NCI-H524 (cell line): ENCODE measurements at regions not wholly inside any gene's neighbourhood (a gene's known extent, or its start where the extent isn't known, plus 50 kb on each side); places are given as distances from the start of the nearest gene placed in this dataset.

ENCODE experiments used
- DNase-seq, 2 experiments: peaks; one replicate each; lab custom pipeline; 2025; lab: John Stamatoyannopoulos, UW

DNA sequence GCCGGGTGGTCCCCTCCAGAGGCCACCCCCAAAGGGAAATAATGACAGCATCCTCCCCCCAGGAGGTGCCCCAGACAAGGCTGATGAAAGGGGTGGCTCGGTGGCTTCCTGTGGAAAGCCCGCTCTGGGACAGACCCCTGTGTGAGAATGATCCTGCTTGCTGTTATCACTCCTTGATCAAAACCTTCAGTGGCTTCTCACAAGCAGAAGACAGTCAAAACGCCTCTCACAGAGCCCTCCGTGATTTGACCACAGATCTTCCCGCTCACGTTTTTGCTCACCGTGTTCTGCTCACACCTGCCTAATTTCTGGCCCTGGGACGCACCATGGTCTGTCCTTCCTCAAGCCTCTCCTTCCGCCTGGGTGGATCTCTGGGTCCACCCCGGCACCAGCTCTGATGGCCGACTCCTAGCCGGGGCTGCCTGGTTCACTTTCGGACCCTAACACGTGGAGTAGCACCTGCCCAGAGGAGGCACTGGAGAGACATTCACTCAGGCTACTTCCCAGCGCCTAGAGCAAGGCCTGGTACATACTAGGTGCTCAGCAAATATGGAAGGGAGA is 210.4 kb downstream of the ANKRD60 start:
- DNase-seq, result no peak

DNA sequence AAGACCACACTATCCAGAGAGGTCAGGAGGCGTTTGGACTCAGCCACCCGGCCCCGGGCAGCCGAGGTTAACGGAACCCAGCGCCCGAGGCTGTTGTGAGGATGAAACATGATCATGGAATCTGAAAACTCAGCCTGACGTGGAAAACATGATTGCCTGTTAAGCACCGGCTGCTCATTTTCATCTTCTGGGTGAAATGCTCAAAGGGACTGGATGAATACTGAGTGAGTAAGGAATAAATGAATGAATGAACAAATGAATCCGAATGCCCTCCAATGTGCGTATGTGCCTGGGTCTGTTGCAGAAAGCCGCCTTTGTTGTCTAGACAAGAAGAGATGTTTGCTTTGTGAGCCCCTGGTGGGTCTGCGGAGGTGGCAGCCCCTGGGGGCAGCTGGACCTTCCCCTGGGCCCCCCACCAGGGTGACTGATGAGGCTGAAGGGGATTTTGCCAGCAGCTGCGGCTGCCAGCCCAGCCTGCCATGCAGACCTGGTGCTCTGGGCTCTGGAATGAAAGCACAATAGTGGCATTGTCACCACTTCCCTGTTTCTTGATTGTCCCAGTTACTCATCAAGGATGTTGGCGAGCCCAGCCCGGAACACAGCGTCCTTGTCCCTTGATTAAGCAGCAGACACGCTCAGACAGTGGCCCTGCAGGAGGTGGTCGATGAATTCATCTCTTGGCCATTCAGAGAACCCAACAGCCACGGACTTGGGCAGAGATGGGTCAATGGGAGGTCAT is 211.1 kb downstream of the ANKRD60 start:
- DNase-seq, result no peak

DNA sequence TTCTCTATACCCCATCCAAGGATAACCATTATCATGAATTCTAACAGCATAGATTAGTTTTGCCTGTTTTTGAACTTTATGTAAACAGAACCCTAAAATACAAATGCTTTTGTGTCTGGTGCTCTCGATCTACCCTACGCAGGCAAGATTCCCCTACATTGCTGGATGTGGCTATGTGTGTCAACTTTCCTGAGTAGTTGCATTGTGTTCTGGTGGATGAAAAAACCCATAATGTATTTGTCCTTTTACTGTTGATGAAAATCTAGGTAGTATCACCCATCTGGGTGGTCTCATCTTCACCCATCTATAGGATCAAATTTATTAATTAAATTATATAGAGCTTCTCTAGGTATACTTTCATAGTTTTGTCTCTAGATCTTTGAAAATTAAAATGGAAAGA is 211.7 kb downstream of the ANKRD60 start:
- no peak for DNase-seq

DNA sequence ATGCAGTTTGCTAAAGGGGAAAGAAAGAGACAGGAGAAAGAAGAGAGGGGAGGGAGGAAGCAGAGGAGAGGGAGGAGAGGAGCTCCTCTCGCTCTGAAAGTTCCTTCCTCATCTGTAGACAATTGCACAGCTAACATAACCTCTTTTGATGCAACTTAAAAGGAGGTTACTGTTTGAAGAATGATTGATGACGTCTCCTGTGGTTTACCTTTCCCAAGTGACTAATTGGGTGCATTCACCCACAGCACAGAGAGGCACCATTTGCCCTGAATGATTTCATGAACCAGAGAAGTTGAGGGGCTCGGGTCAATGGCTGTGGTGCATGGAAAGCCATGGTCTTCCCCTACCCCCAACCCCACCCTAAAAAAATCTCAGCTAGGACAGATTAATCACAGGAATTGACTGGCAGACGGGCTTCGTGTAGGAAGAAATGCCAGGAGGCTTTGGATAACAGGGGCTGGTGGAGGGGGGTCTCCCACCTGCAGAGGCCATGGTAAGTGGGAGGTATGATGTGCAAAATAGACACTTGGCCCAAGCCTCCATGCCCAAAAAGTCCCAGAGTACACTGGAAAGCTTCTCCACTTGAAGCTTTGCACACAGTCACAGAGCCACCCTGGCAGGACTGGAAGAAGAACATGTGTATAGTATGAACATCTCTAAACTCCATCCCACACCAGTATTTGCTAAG is 213.7 kb downstream of the ANKRD60 start:
- DNase-seq, result no peak

DNA sequence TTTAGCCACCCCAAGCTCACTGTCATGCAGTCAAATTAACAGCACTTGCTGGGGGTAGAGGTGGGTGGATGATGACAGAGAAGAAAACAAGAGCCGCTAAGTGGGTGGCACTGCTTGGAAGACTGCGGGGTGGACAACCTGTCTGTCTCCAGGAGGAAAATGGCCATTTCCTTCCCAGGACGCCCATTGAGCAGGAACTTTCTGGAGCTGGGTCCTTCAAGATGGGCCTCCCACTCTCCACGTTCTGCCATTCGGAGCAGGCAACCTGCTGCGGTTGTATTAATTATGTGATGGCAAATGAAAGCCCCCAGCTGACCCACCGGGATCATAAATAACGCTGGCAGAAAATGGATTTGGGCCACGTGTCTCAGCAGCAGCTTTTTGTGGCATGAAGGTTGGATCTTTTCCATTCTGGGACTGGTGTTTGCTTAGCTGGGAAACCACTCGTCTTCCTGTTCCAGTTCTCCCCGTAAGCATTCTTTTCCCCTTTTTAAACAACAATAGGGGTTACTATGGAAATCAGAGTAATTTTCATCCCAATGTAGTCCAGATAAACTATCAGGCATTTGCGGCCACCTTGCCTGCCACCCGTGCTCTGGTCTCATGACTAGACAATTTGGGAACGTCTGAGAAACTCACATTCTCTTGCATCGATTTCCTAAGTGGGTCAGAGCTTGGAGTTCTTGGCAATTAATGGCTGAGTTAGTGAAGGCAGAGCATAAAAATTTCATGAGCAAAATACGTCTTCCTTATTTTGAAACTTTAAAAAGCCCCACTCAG is 215.5 kb downstream of the ANKRD60 start:
- no peak for DNase-seq

DNA sequence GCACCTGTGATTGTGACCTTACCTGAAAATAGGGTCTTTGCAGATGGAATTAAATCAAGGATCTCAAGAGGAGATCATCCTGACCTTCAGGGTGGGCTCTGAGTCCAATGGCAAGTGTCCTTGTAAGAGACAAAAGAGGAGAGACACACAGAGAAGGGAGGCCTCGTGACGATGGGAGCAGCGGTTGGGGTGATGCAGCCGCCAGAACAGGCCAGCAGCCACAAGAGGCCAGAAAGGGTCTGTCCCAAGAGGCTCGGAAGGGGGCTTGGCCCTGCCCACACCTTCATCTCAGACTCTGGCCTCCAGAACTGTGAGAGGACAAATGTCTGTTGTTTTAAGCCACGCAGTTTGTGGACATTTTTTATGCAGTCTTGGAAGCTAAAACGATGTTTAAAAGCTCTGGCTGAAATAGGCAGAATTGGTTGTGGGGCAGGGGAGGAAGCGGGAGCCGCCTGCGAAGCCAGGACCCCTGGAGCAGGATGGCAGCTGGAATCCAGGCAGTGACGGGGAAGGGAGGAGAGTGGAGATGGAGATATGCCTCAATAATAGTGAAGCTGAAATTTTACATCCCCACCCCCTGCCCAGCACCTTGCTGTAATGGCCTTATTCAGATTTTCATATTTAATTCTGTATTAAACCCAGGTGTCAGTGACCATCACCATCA is 216.4 kb downstream of the ANKRD60 start:
- DNase-seq, result no peak

DNA sequence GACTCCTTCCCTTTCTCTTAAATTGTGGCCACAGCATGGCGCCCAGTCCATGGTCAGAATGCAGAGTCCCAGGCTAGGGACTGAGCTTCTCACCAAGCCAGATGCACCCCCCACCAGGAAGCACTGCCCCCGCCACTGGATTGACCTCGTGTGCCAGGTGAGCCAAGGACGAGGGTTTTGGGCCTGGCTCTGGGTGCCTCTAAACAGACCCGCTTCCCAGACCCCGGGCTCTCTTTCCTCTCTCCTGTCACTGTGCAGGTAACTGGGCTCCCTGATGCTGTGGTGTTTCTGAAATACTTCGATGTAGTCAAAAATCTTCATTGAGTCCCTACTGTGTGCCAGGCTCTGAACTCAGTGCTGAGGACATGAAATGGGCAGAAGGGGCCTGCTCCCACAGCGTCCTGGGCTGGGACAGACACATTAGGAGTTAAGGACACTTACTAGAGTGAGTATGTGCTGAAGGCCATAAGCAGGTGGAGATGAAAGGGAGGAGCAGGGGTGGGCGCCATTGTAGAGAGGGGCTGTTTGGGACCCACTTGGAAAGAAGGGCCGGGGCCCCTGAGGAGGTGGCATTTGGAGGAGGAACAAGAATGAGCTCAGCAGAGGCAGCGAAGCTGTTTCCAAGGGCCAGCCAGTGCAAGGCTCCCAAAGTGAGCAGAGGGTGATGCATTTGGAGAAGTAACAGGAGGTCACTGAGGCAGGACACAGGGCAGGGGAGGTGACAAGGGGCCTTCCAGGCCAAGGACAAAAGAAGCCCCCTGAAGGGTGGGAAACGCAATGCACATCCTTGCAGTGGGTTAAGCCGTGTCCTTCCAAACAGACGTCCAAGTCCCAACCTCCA is 217.1 kb downstream of the ANKRD60 start:
- DNase-seq, result no peak

DNA sequence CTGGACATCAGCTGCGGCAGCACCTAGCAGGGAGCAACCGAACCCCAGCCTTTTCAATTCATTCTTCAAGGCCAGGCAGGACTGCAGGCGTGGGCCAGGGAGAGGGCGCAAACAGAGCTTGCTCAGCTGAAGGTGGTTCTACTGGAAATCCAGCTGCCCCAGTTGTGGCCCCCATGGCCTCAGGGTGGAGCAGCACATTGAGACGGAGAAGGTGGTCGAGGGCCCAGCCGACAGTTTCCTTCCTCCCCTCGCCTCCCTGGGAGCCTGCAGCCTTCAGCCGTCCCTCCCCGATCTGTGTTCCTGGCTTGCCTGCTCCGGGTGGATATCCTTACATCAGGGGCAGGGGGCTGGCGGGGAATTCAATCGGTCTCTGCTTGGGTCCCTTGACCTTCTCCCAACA is 217.8 kb downstream of the ANKRD60 start:
- no peak for DNase-seq

DNA sequence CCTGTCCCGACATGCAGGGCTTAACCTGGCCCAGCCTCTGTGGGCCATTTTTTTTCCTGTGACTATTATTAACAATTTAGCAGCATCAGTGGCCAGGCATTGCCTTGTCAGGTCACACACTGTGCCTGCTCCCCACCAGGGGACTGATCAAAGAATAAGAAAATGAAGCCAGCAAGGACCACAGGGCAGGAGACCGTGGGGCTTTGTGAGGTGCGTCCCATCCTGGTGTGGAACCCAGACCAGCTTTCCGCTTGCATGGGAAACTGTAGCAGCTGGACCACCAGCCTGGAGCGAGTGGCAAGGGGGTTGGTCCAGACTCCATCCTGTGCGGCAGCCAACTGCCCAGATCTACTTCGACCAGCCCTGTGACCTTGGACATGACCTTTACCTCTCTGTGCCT is 218.3 kb downstream of the ANKRD60 start:
- no peak for DNase-seq

DNA sequence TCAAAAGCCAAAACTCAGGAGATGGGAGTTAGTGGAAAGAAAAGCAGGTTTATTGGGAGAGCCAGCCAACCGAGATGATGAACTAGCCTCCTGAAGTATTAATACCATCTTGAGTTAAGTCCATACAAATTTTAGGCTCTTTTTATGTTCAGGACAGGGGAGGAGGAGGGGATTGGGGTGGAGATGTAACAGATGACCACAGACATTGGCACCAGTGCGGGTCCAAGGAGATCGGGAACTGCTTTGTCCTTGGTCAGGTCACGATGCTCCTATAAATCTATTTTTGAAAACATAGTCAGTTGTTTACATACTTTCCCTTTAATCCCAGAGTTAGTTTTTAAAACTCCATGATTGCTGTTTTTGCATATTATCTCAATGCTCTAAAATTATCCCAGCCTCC is 219.6 kb downstream of the ANKRD60 start:
- DNase-seq, result no peak

DNA sequence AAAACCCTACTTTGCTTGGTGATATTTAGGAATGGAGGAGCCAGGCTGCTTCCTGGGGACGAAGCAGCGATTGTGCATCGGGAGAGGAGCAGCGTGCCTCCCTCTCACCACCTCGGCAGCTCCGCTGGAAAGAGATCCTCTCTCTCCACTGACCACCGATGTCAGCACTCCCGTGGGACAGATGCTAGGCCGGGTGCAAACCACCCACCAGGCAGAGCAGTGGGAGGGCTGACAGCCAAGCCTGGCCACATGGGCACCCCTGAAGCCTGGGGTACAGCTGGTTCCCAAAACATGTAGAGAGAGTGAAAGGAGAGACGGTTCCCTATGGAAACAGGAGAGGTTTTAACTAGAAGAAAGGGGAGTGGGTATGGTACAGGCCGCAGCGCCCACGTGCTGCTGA is 220.0 kb downstream of the ANKRD60 start:
- DNase-seq, result no peak

DNA sequence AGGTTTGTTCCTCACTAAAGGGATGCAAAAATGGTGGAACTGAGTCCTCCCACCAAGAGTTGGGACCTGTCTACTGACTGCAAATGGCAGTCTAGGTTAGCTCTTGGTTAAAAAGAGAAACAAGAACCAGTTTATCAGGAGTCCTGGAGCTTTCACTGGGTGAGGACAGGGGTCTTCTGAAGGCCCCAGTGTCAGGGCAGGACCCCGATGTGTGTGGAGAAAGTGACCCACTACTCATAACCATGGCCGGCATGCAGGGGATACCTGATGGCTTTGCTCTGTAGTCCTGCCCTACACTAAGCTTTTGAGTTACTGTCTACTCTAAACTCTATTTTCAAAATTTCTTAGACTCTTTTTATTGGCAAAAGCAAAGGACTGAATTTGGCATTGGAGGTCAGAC is 220.5 kb downstream of the ANKRD60 start:
- DNase-seq, result no peak

DNA sequence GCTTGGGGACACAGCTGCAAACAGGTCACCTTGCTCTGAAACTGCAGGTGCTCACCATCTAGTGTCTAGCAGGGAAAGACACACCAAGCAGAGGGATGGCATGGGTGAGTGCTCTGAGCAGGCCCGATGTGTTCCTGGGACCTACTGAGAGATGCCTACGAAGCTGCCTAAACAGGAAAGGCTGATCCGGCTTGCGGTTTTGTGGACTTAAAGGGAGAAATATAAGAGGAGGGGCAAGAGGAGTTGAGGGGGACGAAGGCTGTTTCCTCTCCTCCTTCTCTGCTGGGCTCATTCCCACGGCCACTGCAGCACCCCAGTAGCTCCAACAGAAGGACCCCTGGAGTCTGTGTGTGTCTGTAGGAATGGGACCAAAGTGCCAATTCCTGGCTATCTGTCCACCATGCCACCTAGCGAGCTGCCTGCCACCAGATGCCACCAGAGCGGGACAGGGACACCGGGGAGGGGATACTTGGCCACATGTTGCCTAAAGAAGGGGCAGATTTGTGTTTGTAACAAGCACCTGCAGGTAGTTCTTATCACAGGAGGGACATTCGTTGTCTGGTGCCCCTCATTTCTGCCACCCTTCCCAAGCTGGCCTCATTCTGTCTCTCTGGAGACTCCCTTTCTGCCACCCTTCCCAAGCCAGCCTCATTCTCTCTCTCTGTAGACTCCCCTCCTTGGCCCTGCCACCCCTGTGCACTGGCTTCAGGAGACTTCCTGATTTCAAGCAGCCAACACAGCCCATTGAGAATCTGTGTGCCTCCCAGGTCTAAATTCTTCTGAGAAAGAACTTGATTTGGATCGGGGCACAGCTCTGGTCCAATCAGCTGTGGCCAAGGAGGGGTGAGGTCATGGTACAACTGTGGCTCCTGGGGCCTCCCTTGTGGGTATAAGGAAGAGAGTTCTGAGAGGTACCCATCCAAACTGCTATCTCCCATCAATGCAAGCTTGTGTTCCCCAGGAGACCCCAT is 221.8 kb downstream of the ANKRD60 start:
- no peak for DNase-seq

DNA sequence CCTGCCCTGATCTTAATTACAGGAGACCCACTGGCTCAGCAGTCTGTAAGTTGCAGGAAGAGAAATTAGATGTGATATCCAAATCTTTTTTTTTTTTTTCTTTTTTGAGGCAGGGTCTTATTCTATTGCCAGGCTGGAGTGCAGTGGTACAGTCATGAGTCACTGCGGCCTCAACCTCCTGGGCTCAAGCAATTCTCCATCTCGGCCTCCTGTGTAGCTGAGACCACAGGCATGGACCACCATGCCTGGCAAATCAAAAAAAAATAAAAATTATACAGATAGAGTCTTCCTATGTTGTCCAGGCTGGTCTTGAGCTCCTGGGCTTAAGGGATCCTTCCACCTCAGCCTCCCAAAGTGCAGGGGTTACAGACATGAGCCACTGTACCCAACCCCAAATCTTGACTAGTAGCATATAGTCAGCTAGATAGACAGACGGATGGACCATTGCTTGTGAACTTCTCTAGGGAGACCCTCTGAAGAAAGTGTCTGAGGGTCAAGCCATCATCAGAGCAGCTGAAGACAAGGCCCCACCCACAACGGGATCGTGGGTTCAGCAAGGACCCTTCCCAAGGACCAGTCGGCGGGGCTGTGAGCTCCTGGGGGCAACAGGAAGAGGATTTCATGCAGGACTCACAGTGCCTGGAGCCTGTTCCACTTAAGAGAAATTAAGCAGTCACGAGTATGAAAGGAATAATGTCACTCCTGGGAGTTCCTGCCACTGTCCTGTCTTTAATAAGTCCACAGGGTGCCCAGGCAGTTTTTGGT is 222.7 kb downstream of the ANKRD60 start:
- no peak for DNase-seq

DNA sequence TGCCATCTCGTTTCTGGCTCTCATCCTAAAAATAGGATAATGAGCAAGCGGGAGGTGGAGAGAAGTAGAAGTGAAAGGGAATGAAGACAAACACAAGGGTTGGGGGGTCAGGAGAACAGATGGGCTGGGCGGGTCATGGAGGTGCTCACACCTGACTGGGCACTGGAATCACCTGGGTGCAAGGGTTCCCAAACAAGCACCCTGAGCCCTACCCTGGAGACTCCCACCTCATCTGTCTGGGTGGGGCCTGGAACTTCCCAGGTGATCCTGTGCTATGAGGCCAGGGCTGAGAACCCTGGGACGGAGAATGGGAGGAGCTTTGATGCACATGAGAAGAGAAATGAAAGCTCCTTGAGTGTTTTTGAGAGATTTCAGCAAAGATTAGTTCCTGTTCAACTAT is 223.6 kb downstream of the ANKRD60 start:
- no peak for DNase-seq

DNA sequence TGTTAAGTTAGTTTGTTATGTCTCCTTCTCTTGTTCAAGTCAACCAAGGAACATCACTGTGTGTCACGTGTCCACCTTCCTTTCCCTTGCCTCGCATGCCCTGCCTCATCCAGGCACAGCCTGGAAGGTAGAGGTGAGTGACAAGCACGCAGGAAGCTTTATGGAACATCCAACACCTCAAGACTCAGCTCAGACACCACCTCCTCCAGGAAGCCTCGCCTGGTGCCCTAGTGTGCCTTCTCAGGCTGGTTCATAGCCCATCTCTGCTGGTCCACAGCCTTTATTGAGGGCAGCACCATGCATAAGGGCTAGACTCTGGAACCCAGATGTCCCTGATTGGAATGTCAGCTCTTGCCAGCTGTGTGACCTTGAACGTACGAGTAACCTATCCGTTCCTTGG is 224.3 kb downstream of the ANKRD60 start:
- no peak for DNase-seq

DNA sequence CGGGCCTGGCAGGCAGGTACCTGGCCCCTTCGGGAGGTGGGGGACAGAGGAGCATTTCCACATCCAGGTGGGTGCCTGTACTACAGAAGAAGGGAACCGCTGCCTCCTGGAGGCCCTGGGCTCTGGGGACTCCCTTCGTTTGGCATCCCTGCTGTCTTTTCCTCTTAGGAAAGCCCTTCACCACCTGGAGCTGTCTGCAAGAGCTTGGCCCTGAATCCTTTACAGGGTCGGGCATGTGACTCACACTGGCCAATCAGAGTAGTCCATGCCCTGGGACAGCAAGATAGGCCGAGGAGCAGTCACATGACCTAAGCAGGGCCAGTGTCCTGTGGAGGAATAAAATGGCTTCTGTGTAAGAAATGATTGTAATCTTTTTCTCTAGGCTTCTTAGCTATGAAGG is 224.9 kb downstream of the ANKRD60 start:
- DNase-seq, result no peak

DNA sequence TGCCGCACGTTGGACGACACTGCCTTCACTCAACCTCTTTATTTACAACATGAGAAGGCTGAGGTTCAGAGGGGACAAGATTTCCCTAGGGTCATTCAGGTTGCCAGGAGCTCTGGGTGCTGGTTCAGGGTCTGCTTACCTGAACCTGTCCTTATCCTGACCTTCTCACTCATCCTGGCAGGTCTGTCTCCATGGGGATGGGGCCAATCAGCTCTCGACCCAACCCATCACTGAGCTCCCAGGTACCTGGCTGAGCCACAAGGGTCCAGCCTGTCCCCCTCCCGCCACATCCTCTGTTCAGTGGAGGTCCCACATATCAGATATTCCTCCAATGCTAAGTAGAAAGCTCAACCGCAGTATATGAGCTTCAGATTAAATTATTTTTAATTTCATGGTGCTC is 225.6 kb downstream of the ANKRD60 start:
- no peak for DNase-seq

DNA sequence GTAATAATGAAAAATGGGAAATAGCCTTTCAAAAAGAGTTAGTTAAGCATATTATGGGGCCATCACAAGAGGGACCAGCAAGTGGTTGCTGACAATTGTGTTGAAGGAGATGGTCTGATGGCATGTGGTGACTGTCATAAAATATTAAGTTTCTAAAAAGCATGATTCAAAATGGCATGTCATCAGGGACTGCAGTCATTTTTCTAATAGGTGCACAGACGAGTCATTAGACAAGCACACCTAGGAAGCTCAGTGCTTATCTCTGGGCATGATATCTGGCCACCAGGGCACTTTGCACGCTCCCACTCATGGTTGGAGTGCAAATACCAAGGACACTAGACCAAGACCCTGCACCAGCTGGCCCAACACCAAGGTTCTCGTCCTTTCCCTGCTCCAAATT is 226.5 kb downstream of the ANKRD60 start:
- DNase-seq, result no peak
